ENCODE measurements at regions not wholly inside any gene's neighbourhood (a gene's known extent, or its start where the extent isn't known, plus 50 kb on each side); places are given as distances from the start of the nearest gene placed in this dataset.

DNA sequence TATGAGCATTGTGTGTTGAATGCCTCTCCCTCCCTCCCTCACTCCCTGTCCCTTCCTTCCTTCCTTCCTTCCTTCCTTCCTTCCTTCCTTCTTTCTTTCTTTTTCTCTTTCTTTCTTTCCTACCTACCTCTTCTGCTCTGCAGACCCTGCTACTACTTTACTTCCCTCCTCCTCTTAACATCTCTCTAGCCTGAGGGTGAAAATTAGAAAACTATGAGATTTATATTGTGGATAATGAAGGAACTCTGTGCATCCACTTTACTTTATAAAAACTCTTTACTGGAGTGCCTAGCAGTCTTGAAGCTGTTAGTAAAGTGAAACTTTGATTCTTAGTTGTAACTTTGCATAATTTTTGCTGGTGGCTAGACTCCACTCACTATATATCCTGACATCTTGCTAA is 572.2 kb downstream of the RWDD3 start:
- in situ Hi-C loops (cut with MboI; ENCODE audit: low pct_unique_long_range_greater_than_20kb, low sequenced_read_pairs, unreplicated experiment), result no loop called here
- no peak for DNase-seq (ENCODE audit: low spot score)
- TF ChIP-seq CTCF (IDR thresholded peaks at IDR 0.05; ENCODE audit: extremely low read depth, insufficient read depth, missing control alignments), result no peak

GRCh38 chr1:95809391-95809790 is 575.4 kb downstream of the RWDD3 start:
- in situ Hi-C loops (cut with MboI; ENCODE audit: low pct_unique_long_range_greater_than_20kb, low sequenced_read_pairs, unreplicated experiment), result no loop called here
- DNase-seq (ENCODE audit: low spot score), result no peak
- TF ChIP-seq CTCF (IDR thresholded peaks at IDR 0.05; ENCODE audit: extremely low read depth, insufficient read depth, missing control alignments), result no peak

- in situ Hi-C loops (cut with MboI; ENCODE audit: low pct_unique_long_range_greater_than_20kb, low sequenced_read_pairs, unreplicated experiment), result no loop called here
- DNase-seq (ENCODE audit: low spot score), result no peak
- no peak for TF ChIP-seq CTCF (IDR thresholded peaks at IDR 0.05; ENCODE audit: extremely low read depth, insufficient read depth, missing control alignments)
Observed at GRCh38 chr1:95815511-95815910, 581.5 kb downstream of the RWDD3 start.

DNA sequence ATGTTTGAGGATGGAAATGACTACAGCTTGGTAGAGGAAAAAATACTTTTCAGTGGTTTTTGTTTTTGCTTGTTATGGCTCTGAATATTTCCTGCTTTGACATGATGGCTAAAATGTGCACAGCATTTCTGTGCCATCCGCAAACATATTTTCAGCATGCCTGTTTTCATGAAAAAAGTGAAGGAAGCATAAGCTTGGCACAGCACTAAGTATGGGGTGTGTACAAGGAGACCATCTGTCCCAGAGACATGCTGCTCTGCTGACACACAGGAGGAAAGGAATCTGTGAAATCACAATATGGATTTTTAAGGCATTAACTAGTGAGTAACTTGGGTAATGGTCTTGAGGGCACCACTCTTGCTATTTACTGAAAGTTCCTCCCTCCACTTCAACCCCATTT is 595.5 kb downstream of the RWDD3 start:
- TF ChIP-seq CTCF (IDR thresholded peaks at IDR 0.05; ENCODE audit: extremely low read depth, insufficient read depth, missing control alignments), result no peak
- in situ Hi-C loops (cut with MboI; ENCODE audit: low pct_unique_long_range_greater_than_20kb, low sequenced_read_pairs, unreplicated experiment), result no loop called here
- no peak for DNase-seq (ENCODE audit: low spot score)

GRCh38 chr1:95832370-95832769 is 598.4 kb downstream of the RWDD3 start:
- in situ Hi-C loops (cut with MboI; ENCODE audit: low pct_unique_long_range_greater_than_20kb, low sequenced_read_pairs, unreplicated experiment), result no loop called here
- no peak for TF ChIP-seq CTCF (IDR thresholded peaks at IDR 0.05; ENCODE audit: extremely low read depth, insufficient read depth, missing control alignments)
- DNase-seq (ENCODE audit: low spot score), result no peak

- in situ Hi-C loops (cut with MboI; ENCODE audit: low pct_unique_long_range_greater_than_20kb, low sequenced_read_pairs, unreplicated experiment), result no loop called here
- no peak for TF ChIP-seq CTCF (IDR thresholded peaks at IDR 0.05; ENCODE audit: extremely low read depth, insufficient read depth, missing control alignments)
- no peak for DNase-seq (ENCODE audit: low spot score)
Observed at GRCh38 chr1:95849439-95849838, 615.4 kb downstream of the RWDD3 start.

- in situ Hi-C loops (cut with MboI; ENCODE audit: low pct_unique_long_range_greater_than_20kb, low sequenced_read_pairs, unreplicated experiment), result no loop called here
- DNase-seq (ENCODE audit: low spot score), result no peak
- no peak for TF ChIP-seq CTCF (IDR thresholded peaks at IDR 0.05; ENCODE audit: extremely low read depth, insufficient read depth, missing control alignments)
Observed at GRCh38 chr1:95850165-95850649, 616.2 kb downstream of the RWDD3 start.
